ENCODE measurements at regions not wholly inside any gene's neighbourhood (a gene's known extent, or its start where the extent isn't known, plus 50 kb on each side); places are given as distances from the start of the nearest gene placed in this dataset.
"Not testable (repeated sequence)": the region's sequence is repeated elsewhere in the genome, so short reads cannot be mapped to it uniquely, and the experiment has no call there.

DNA sequence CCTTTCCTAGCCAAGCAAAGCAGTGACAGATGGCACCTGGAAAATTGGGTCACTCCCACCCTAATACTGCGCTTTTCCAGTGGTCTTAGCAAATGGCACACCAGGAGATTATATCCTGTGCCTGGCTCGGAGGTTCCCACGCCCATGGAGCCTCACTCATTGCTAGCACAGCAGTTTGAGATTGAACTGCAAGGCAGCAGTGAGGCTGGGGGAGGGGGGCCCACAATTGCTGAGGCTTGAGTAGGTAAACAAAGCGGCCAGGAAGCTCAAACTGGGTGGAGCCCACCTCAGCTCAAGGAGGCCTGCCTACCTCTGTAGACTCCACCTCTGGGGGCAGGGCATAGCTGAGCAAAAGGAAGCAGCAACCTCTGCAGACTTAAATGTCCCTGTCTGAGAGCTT, 635.0 kb downstream of the C12orf50 start:
- not testable (repeated sequence) for DNase-seq

DNA sequence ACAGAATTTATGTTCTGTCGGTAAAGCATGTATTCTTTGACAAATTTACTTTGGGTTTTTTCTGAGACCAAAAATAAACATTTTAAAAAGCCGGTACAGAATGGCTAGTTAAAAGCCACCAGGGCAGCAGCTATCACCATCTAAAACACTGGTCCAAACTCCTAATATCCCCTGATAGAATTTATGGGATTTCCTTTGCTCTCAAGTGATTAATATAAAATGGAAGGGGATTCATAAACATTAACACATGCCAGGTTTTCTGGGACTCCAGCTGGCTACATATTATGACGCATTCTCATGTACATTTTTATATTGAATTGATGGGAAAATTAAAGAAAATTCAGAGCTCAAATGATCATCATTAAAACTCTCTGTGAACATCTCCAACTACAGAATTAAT, 640.8 kb downstream of the C12orf50 start:
- no peak for DNase-seq

DNA sequence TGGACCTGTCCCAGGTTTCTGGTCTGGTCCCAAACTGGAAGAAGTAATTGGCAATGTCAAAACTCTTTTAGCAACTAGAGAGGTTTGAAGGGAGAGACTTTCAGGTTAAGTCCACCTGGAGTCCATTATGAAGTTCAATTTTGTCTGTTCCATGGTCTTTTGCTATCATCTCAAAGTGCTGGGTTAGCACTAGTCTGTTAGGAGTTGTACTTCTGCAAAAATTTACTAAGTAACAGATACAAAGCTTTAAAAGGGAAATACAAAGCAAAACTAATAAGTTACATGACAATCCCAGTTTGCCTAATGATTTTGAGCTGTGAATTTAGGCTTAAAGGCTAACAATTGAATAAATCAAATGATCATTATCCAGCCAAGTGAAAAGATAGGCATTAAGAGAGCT, 643.9 kb downstream of the C12orf50 start:
- no peak for DNase-seq

DNA sequence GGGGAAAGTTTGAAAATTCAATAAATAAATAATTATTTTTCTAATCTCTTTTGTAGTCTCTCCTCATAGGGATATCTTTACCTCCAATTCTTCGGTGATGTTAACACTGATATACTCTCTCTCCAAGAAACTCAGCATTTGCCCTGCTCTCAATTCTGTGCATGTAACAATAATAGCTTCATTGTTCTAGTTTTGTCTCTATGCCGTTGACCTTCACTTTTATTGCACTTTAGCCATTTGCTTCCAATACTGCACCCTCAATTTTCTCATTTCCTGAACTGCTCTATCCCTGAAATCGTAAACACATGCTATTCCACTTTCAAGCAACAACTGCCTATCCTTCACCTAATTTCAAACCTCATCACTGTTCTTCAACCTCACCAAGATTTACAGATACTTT, 645.0 kb downstream of the C12orf50 start:
- no peak for DNase-seq

DNA sequence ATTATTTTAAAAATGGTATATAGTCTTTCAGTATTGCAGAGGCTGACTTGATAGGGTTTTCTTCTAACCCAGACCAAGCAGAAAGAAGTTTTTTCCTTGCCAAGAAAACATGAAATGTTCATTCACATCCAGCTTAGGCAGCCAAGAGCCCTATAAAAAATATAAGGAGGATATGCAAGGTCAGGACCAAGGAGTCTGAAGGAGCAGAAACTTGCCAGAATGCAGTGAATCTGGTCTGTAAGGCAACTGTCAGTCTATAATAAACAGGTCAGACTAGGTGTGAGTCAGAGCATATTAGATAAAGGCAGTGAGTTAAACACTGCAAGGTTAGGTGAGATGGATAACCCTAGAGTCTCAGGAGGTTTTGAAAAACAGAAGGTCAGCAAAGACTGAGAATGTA, 645.5 kb downstream of the C12orf50 start:
- no peak for DNase-seq

DNA sequence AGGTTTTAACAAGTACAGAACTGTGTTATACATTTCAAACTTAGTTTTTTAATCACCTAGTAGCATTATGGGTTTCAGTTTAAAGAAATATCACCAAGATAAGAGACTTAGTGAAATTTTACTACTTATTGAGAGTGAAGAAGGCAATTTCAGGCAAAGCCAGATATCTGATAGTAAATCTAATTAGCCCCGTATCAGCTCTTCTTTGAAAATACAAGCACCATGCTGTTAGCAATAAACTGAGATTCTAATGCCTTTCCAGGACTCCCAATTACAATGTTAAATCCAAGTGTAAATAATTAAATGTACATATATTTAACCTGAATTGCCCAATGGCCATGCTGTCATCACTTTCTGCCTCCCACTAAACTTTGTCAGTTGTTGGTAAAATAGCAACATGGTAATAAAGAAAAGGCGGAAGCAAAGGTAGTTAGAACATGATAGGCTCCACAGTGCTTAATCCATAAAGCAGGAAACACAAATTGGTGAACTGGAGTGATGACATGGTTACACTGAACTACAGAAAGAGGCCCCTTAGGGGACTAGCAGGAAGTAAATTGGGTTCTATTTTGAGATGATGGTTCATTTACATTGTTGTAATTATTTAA, 646.1 kb downstream of the C12orf50 start:
- no peak for DNase-seq

GRCh38 chr12:87382436-87382835, 646.8 kb downstream of the C12orf50 start:
- DNase-seq, result no peak

DNA sequence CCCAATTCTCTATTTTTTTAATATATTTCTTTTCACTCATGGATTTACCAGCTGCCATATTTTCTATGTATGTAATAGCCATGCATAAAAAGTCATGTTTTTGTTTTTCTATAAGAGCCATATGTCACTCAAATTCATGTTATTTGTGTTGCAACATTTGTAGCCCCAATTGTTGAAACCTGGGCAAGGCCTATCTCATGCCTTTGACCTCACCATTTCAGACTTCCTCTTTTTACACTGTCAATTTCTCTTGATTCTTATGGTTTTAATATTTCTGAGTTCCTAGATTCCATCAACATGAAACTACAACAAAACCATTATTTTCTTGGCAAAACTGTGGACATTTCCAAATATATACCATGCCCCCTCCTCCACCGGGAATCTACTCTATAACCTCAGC, 647.5 kb downstream of the C12orf50 start:
- DNase-seq, result no peak

GRCh38 chr12:87378526-87378925, 650.7 kb downstream of the C12orf50 start:
- DNase-seq, result no peak

GRCh38 chr12:87376722-87377121, 652.5 kb downstream of the C12orf50 start:
- no peak for DNase-seq

DNA sequence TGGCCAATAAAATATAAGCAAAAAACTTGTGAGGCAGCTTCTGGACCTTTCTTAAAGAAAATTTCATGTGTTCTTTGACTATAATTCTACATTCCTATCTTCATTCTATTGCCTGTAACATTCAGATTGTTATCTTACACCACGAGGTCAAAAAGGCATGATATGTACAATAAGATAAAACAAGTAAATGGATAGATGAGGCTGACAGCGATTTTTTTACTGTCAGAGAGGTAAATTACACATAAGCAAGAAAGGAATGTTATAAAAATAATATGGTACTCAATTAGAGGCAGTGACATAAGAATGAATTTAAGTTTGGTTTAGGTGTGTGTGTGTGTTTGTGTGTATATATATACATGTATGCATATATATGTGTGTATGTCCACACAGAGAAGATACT, 660.0 kb downstream of the C12orf50 start:
- no peak for DNase-seq

- DNase-seq, result no peak
These were observed 660.9 kb downstream of the C12orf50 start for GRCh38 chr12:87368259-87368658.

- no peak for DNase-seq
These were observed 663.8 kb downstream of the C12orf50 start for GRCh38 chr12:87365423-87365822.

- no peak for DNase-seq
These were observed 665.6 kb downstream of the C12orf50 start for GRCh38 chr12:87363497-87364084.

DNA sequence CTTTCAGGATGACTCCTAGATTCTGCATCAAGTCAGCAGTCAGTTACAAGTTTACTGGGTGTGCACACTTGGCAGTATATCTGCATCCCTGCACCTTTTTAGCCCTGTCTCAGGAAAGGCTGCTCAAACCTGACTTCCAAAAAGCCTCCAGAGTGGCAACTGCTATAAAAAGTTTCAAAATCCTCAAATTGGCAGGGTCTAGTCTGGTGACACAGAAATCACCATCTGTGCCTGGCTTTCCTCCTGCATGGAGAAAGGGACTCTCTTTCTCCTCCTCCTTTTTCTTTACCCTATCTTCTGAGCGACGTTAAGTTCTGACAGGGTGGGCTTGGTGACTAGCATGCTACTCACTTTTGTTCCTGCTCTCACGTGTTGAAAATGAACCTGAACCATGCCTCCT, 679.5 kb downstream of the C12orf50 start:
- no peak for DNase-seq

GRCh38 chr12:87348071-87348470, 681.1 kb downstream of the C12orf50 start:
- DNase-seq, result no peak

- no peak for DNase-seq
These were observed 684.5 kb downstream of the C12orf50 start for GRCh38 chr12:87344699-87345098.

DNA sequence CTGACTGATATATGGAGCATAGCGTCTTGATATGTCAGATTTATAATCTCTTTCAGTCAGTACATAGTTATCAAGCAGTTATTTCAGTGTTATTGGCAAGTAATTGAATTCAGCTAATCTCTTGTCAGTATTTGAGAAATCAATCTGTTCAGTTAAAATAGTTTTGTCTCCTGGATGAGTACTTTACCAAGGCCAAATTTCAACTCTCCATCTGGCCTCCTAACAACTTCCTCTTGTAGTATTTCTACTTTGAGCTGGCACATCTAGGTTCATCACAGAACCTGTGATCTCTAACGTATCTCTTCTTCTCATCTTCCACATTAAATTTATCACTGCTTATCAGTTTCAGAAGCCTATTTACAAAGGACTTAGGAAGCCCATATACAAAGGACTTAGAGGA, 690.5 kb downstream of the C12orf50 start:
- no peak for DNase-seq

DNA sequence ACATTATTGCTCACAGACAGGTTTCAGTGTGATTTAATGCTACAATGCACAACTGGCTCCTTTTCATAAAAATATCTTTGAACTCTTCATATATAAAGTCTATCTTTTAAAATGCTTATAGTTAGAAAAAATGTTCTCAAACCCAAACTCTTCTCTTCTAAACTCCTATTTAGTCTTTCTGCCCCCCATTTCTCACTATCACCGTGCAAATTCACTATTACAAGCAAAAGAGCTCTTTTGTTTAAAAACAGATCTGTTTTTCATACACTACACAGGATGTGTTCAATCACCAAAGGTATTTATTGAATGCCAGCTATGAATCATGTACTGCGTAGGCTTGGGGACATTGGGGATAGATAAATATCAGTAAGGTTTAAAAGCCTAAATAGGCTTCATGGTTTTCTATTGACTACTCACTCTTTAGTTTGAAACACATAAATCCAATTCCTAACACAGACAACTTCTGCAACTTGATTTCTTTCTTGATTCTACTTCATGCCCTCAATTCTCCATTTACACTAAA, 692.3 kb downstream of the C12orf50 start:
- DNase-seq, result no peak

DNA sequence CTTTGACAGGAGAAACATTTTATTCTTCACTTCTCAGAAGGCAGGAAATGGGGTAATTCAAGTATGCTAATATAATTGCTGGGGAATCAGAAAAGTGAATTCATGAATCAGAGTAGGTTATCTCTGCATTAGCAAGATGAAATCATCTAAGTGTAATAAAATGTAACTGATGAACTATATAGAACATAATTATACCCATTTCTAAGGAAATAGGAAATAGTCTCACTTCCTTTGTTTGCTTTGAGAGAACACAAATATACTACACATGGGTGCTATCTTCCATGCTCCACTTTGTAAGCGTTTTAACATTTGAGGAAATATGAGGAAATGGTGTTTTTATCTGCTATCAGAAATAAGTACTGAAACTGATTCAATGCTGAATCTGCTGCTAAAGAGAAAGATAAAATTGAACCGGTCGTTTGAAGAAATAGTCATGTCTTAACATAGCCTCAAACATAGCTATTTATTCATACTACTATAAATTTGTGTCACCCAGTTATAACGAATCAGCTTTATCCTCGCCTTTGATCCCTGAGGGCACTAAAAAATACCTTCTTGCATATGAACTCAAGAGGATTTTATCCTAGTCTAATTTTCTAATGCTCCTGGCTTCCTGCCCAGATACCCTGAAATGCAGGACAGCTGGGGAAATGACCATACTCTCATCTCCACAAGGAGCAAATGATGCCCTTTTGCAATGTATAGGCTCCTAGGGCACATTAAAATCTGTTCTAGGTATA, 696.0 kb downstream of the C12orf50 start:
- DNase-seq, result no peak

GRCh38 chr12:87330071-87330555, 699.1 kb downstream of the C12orf50 start:
- not testable (repeated sequence) for DNase-seq

- DNase-seq, result no peak
These were observed 699.9 kb downstream of the C12orf50 start for GRCh38 chr12:87329076-87329863.

DNA sequence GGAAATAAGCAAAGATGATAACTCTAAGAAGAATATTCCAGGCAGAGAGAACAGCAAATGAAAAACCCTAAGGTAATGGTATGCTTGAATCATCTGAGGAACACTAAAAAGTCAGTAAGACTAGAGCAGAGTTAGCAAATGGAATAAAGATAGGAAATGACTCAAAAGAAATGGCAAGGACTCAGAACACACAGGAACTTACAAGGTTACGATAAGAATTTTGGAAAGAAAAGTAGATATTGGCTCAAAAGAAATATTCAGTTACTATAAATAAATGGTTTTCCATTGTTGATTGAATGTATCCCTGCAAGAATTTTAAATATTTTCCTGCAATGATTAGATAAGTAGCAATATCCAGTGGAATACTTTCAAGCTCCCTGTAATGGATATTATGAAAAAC, 705.8 kb downstream of the C12orf50 start:
- DNase-seq, result no peak

All from GDM1 (cell line).